ENCODE measurements at regions not wholly inside any gene's neighbourhood (a gene's known extent, or its start where the extent isn't known, plus 50 kb on each side); places are given as distances from the start of the nearest gene placed in this dataset.

DNA sequence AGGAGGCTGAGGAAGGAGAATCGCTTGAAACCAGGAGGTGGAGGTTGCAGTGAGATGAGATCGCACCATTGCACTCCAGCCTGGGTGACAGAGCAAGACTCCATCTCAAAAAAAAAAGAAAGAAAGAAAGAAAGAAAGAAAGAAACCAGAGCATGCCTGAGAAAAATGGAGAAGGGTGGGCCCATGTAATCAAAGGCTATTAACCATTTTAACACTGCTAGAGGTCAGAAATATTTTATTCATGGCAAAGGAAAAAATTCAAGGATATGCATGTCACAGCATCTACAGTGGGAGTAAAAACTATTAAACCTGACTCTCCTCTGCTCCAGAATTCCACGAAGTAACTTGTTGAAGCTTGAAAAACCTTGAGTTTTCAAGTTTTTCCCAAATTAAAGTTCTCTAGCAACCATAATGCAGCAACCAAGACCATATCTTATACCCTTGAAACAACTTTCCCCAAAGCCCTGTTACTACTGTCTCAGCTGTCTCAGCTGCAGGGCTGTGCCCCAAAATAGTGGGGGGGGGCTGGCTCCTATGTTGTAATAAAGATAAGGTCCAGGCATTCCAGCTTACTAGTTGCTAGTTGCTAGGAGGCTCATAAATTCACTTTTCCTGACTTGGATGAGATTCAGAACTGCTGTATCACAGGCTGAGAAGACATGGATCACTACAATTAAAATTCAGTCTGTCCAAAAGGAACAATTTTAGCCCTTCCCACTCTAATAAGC is 112.9 kb upstream of the SOD1 start:
- TF ChIP-seq, protein P1, sequence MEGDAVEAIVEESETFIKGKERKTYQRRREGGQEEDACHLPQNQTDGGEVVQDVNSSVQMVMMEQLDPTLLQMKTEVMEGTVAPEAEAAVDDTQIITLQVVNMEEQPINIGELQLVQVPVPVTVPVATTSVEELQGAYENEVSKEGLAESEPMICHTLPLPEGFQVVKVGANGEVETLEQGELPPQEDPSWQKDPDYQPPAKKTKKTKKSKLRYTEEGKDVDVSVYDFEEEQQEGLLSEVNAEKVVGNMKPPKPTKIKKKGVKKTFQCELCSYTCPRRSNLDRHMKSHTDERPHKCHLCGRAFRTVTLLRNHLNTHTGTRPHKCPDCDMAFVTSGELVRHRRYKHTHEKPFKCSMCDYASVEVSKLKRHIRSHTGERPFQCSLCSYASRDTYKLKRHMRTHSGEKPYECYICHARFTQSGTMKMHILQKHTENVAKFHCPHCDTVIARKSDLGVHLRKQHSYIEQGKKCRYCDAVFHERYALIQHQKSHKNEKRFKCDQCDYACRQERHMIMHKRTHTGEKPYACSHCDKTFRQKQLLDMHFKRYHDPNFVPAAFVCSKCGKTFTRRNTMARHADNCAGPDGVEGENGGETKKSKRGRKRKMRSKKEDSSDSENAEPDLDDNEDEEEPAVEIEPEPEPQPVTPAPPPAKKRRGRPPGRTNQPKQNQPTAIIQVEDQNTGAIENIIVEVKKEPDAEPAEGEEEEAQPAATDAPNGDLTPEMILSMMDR (conservative IDR thresholded peaks at IDR 0.05; ENCODE audit: low read depth, low read length) = no peak
- TF ChIP-seq EZH2 (IDR thresholded peaks at IDR 0.05; ENCODE audit: borderline replicate concordance, low read depth, low read length, poor library complexity, severe bottlenecking) = no peak
